ENCODE measurements at regions not wholly inside any gene's neighbourhood (a gene's known extent, or its start where the extent isn't known, plus 50 kb on each side); places are given as distances from the start of the nearest gene placed in this dataset.
A peak's percentile ranks its signal among the peaks of the same experiment; 100 is the strongest.

DNA sequence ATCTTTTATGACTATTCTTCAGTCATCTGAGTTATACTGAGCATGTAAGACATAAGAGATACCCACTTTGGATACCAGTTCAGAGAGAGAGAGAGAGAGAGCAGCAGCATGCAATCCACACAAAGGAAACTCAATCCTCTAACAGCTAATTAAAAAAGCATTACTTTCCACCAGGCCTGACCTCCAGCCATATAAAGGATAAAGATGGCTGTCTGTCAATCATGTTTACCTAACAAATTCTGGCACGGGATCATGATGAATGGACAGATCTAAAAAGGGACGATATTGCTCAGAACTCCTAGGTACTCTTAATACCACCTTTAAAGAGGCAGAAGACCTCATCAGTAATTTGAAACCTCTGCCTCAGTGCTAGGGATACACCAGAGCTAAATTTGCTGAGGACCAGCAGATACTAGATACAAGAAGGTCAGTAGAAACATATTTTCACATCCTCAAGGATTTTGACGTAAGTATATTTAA lies 159.2 kb downstream of the RPS12 start:
- no peak for DNase-seq (ENCODE audit: low read depth)

DNA sequence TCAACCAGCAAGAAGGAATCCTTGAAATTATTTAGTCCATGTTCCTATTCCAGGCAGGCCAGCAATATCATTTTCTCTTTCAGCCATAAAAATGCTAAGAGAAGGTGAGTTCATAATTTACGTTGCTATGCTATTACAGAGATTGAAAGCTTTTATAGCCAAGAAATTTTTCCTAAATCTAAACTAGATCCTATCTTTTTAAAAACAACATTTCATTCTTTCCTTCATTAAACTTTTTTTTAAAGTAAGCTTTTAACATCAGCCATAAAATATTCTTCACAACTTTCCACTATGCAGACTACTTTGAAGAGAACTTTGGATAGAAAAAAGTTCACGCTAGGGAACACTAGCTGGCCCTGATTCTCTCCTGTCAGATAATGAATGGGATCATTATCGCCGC lies 159.8 kb downstream of the RPS12 start:
- DNase-seq (ENCODE audit: low read depth): no peak

DNA sequence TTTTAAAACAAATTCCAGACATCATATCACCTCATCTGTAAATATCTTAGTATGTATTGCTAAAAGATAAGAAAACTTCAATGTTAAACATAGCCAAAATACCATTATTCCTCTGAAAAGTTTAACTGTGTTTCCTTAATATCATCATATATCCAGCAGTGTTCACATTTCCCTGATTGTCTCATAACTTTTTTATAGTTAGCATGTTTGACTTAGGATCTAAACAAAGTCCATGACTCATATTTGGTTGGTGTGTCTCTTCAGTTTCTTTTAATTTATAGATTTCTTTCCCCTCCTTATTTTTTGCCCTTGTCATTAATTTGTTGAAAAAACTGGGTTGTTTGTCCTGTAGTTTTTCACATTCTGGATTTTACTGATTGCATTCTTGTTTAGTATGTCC lies 163.0 kb downstream of the RPS12 start:
- no peak for DNase-seq (ENCODE audit: low read depth)

DNA sequence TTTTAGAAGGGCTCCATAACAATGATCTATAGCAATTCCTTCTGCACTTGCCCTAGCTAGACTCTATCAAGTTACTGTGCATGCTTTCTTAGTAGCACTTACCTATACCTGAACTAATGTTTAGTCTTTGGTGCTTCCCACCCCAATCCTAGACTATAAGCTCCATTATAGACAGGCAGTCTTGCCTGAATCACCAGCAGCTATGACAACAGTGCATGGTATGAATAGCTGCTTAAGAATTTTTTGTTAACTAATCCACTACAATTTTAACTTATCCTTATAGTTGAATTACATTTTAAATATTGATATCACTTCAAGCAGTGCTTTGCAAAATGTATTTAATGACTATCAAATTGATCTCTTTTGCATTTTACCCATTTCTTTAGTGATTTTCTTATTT lies 164.3 kb downstream of the RPS12 start:
- DNase-seq (ENCODE audit: low read depth): no peak

DNA sequence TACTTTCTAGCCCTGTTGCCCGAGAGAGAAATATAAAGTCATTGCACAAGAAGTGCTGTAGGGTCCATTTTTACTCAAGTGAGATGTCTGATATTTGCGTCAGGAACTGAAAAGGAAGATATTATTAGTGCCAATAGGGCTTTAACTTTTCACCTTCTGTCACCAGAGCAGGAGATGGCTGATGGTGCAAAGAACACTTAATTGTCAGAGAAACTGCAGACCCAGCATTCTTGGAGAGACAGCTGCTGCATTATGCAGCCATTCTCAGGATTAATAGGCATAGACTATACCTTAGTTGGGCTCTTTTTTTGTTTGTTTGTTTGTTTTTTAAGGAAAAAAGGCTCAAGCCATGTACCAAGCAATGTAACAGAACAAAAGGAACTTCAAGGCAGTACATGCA lies 179.4 kb downstream of the RPS12 start:
- no peak for DNase-seq (ENCODE audit: low read depth)

DNA sequence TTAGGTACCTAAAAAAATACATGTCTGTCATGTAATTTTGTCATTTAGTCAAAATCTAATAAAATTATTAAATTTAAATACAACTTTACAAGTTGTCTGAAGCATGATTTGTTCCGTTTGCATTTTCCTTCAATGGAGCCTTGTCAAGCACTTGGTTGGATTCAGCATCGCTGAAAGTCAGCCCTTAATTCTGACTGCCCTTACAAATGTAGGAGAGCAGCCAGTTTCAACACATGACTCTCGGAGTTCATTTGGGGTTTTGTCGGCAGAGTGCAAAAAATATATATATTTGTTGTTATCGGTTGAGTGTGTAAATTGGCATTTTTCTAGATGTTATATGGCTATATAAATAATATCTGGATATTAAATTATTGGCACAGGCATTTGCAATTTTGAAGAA lies 180.6 kb downstream of the RPS12 start:
- DNase-seq (ENCODE audit: low read depth): no peak

DNA sequence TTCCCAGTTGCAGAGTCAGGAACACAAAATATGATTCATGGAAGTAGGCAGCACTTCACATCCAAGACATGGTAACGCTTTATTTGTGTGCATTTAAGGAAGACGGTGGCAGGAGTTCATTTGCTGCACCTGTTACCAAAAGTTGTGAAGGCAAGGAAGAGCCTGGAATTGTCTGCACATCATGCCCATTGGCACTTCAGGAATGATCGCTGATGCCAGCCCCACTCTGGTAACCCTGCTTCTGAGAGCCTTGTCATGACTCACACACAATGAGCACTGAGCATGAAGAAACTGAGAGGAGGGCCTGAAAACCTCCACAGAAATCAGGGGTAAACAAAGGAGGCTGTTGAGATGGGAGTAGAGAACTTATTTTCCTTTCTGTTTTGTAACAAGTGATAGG lies 181.1 kb downstream of the RPS12 start:
- DNase-seq (ENCODE audit: low read depth): no peak

DNA sequence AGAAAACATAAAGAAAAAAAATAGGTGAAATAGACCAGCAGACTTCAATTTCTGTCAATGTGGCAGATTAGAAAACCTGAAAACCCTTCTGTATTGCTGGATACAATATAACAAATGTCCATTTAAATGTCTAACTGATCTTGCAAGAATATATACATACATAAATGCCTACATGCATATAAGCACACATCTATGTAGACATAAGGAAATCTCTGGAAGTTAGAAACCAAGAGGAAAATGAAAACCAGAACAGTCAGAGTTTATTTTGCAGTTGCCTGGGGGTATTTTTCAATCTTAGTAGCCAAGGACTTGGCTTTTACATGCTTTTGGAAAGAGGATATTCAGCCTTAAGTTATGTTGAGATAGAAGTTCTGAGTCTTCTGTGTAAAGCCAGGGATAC lies 184.0 kb downstream of the RPS12 start:
- no peak for DNase-seq (ENCODE audit: low read depth)

DNA sequence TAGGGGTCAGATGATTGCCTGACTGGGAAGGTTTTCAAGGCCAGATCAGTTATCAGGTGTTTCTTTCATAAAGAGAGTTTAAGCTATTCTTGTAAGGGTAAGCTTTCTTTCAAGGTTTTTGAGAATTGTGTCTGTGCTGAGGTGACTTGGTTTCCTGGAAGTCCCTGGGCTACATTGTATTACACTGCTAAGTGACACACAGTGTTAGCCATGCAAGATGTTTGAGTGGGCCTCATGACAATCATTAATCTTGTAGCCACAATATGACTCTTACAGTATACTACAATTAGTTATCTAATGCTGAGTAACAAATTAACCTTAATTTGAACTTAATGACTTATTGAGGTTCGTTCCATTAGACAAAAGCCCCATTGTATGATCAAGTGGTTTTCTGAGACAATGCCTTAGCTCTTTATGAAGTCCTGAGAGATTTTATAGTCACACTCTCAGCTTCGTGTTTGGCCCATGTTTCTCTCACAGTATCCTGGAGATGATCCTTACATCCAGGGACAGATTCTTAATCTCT lies 186.7 kb downstream of the RPS12 start:
- no peak for DNase-seq (ENCODE audit: low read depth)

DNA sequence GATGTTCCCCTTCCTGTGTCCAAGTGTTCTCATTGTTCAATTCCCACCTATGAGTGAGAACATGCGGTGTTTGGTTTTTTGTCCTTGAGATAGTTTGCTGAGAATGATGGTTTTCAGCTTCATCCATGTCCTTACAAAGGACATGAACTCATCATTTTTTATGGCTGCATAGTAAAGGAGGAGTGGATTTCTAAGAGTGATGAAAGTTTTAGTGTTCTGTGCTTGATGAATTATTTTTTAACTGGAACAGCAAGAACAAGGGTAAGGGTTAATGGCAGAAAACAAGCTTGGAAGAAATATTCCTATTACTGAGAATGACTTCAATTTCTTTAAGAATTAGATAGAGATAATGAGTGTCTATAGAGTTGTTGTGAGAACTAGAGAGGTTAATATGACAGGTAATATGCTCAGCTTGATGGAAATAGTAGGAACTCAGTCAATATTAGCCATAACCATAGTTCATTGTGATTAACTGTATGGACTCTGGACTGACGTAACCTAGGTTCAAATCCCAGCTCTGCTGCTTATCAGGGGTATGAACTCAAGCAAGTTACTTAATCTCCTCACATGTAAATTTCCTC lies 190.0 kb downstream of the RPS12 start:
- DNase-seq (ENCODE audit: low read depth): no peak

DNA sequence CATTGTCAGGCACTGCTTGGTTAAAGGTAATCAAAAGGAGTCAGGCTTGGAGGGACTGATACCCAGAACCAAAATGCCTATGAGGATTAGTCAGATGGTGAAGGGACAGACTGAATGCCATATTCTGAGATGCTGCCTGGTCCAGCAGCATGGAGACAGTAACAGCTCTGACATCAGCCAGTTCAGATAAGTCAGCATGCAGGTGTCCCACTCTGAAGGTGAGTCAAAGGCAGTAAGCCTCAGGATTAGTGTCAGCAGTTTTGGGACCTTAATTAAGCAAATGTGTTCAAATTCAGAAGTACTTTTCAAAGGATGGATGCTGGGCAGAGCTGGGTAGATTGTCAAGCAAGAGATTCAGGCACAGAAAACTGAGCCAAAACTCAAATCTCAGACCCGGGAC lies 198.4 kb downstream of the RPS12 start:
- DNase-seq (ENCODE audit: low read depth): no peak

DNA sequence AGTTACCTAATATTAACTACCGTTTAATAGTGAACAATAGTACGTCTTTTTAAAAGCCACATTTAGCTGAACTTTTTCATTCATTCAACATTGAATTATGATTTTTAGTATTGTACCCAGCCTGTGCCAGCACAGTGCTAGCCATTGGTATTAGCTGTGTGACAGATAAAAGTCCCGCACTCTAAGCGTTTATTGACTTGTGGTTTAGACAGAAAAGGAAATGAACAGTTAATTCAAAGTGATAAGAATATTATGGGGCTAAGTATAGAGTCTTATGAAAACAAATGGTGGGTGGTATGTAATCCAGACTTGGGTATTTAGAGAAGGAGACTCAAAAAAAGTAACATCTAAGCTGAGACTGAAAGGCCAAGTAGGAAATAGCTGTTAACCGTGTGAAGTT lies 202.3 kb downstream of the RPS12 start:
- DNase-seq (ENCODE audit: low read depth): no peak

DNA sequence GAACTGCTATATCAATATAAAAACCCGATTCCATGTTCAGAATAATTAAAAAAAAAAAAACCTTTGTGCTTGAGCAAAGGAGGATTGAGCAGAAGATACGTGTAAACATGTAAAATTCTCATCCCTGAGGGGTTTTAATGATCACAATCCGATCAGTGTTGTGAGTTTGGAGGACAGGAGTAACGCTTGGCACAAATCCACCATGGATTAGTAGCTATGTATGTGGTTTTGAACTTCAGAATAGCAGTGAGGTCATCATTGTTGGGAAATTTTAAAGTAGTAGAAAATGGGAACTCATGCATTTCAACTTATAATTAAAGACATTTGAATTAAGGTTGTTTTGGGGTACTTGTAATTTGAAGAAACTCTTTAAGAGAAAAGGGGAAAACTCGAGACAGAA lies 203.2 kb downstream of the RPS12 start:
- DNase-seq (ENCODE audit: low read depth): peak; percentile 22

DNA sequence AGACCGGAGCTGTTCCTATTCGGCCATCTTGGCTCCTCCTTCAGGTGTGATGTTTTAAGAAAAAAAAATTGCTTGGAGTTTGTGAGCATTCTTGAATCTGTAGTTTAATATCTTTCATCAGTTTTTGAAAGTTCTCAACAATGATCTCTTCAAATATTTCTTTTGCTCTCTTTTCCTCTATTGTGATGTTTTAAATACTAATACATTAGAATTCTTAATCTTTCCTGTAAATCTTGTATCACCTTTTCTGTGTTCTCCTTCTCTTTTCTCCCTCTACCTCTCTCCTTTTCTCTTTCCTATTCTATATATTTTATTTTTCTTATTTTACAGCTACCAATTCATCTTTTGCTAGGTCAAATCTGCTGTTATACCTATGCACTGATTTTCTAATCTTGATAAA lies 212.3 kb downstream of the RPS12 start:
- DNase-seq (ENCODE audit: low read depth): no peak

DNA sequence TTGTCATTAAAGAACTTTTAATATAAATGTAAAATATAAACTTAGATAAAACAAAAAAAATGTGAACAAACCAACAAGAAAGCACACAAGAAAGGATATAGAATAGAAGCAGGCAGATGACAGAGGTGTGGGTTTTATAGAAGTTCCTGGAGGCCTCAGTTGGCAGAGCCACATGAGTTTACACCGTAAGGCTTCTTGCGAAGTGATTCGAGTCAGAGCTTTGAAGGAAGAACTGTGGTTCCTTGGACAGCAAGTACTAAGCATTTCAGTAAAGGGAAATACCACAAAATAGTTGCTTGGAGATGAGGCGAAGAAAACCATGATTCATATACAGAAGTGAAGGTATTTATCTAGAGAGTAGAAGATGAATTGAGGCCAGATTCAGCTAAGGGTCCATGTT lies 207.9 kb upstream of the EYA4 start:
- no peak for DNase-seq (ENCODE audit: low read depth)

DNA sequence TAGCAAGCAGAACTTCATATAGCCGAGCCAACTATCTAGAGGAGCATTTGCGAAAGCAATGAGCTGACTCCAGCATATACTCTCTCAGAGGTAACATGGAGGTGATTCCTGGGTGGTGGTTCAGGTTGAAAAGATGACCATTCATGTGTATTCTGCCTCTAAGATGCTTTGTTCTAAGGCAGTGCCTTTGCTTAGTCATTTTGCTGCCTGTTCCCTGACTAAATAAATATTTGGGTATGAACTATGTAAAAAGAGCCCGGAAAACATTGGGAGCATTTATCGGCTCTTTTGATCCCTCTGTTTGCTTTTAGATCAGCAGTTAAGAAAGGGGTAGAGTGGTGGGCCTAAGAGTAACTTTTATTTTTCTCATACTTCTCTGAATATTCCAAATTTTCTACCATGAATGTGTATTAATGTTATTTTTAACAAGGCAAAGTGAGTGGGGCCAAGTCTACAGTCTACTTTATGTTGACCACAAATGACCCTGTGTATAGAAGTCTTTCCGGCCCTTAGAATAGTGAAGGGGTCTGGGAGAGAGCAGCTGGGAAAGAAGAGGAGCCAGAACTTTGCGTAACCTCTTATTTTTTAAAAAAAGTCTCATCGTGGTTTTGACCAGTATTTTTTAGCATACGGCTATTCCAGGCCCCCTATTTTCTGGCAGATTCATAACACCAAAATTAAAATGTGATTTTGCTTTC lies 206.5 kb upstream of the EYA4 start:
- no peak for DNase-seq (ENCODE audit: low read depth)

DNA sequence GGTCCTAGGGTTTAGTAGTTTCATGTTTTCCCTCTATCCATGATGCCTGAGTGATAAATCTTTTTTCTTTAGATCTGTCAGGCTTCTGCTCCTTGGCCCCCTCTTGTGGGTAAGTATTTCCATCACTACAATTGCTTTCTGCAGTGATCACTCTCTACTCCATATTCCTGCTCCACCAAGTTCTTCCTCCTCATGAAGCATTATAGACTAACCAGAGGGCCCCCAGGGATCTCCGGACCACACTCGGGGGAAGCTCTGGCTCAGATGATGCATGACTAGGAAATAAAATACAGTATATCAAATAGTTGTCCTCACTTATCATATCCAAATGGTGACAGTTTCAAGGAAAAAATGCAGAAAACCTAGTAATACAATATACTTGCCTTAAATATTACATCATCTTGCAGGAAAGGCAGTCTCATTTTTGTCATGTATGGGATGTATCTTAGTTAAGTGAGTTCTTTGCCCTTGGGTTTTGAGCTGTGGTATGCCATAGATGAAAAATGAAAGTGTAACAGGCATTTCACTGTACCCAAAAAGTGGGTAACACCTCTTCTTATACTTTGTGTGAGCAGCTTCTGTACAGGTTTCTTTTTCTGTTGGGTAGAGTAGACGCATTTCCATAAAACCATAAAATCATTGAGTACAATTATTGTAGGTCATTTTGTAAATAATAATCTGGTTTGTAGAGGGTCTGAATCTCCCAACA lies 200.9 kb upstream of the EYA4 start:
- peak; percentile 6 for DNase-seq (ENCODE audit: low read depth)

DNA sequence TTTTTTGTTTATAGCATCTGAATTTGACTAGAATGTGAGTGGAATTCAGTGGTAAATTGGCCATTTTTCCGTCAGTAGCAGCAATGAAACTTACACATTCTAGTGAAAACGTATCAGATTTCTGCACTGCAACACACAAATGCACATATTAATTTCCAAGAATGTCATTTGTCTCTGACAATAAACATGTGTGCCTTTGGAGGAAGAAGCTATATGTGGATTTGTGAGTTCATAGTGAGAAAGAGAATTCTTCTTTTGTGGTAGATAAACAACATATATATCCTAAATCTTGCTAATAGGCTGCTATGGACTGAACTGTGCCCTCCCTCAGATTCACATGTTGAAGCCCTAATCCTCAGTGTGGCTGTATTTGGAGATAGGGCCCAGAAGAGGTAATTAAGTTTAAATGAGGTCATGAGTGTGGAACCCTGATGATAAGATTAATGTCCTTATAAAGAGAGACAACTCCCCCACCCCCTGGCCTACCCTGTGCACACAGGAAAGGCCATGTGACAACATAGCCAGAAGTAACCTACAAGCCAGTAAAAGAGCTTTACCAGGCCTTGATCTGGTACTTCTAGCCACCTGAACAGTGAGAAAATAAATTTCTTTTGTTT lies 200.2 kb upstream of the EYA4 start:
- DNase-seq (ENCODE audit: low read depth): no peak

DNA sequence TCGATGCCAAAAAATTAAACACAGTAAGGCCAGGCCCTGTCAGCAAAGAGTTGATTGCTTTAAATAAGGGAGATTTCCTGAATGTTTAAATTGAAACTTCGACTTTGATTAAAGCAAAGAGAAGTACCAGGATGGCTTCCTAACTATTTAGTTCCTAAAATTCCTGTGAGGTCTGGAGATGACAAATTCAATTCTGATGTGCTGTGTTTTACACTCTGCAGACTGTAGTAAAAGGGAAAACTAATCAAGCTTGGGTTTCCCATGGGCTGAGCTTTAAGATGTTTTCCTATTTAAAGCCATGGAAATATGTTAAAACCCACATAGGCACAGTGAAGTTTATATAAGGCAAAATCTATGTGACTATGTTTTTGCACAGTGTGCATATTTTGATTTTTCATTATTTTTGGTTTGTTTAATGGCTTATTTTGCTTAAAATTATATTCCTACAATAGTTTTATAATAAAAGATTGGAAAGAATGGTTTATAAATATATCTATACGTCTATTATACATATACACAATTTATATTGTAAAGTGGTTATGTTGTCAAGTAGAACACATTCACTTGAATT lies 198.5 kb upstream of the EYA4 start:
- no peak for DNase-seq (ENCODE audit: low read depth)

DNA sequence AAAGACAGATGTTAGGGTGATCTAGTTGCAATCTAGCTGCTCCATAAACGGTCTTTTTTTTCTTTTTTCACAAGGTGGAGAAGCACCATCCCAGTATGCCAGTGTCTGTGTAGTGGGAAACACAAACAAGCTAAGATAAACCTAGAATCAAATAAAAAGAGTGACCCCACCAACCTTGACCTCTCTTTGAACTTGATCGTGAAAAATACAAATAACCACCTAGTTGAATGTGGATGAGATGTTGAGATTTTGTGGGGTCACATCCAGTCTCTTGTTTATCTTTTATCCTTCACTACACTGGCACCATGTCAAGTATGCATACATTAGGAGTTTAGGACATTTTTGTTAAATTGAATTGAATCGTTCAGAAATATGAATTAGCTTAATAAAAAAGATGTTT lies 194.6 kb upstream of the EYA4 start:
- no peak for DNase-seq (ENCODE audit: low read depth)

DNA sequence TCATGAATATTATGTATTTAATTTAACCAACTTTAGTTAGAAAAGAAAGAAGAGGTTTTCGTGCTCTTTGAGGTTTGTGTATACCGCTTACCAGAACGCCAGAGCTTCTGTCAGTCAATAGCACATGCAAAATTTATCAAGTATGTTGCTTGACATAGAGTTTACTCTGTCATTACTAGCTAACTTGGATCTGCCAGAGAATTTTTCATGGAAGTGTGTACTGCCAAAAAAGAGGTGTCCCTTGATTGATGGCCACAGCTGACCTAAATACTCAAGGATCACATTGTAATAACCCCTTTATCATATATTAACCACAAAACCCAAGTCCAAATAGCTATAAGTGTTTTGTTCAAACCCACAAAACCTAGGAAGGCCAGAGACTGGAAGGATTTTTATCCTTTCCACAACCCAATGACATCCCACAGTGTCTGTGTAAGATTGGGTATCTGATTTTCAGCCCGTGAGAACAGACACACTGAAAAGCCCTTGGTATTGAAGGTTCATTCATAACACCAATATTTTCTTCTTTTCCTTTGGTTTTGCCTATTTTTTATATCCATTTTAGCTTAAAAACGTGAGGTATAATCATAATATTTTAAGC lies 194.0 kb upstream of the EYA4 start:
- DNase-seq (ENCODE audit: low read depth): no peak

DNA sequence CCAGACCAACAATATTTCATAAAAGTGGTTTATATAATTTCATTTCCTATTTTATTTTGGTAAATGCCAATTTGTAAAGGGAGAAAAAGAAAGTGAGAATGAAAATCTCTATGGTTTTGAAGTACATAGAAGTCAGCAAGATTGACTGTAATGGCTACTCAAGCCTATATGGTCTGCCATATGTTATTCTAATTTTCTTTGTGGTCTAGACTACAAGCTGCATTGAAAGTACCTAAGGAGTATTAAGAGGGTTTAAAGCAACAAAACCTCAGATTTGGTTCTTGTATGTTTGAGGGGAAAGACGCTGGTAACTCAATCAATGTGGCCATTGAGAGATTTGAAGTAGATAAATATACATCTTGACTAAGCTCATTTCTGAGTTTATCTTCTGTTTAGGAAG lies 193.5 kb upstream of the EYA4 start:
- no peak for DNase-seq (ENCODE audit: low read depth)

All from HS-5 (cell line).